ENCODE measurements at regions not wholly inside any gene's neighbourhood (a gene's known extent, or its start where the extent isn't known, plus 50 kb on each side); places are given as distances from the start of the nearest gene placed in this dataset.
"Not testable (repeated sequence)": the region's sequence is repeated elsewhere in the genome, so short reads cannot be mapped to it uniquely, and the experiment has no call there.

GRCh38 chr2:58501371-58502160, 260.4 kb upstream of the FANCL start:
- peak; percentile 9 for DNase-seq

DNA sequence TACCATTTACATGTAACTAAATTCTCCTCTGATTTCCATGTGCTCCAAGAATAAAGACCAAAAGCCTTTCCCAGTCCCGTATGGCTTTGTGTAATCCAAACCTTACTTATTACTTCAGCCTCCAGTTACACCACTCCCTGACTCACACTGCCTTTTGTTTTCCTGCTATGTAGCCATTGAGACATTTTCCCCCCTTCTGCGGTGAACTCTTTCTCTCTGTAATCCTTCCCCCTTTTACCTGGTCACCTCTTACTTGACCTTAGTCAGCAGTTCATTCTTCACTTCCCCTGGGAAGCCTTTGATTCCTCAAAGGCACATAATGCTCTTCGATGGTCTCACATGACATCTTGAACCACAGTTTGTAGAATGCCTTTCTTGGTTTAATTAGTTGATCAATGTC, 256.0 kb upstream of the FANCL start:
- DNase-seq: no peak

DNA sequence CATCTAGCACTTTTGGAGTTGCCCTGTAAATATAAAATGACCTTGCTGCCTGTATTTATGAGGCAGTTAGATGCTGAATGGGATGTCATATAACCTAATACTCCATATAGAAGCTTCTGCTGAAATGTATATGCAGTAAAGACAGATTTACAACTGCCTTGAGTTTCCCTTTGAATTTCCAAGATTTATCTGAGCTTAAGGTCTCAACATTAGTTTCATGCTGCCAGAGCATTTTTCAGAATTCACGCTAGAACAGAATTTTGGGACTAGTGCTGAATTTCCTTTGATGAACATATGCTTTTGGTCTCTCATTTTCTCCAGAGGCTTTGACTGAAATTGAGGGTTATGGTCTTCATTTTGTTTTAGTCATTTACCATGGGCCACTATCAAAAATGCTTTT, 254.7 kb upstream of the FANCL start:
- no peak for DNase-seq

- no peak for DNase-seq
These were observed 253.0 kb upstream of the FANCL start for GRCh38 chr2:58494071-58494501.

- no peak for DNase-seq
These were observed 243.5 kb upstream of the FANCL start for GRCh38 chr2:58484629-58485028.

- no peak for DNase-seq
These were observed 243.1 kb upstream of the FANCL start for GRCh38 chr2:58484221-58484620.

DNA sequence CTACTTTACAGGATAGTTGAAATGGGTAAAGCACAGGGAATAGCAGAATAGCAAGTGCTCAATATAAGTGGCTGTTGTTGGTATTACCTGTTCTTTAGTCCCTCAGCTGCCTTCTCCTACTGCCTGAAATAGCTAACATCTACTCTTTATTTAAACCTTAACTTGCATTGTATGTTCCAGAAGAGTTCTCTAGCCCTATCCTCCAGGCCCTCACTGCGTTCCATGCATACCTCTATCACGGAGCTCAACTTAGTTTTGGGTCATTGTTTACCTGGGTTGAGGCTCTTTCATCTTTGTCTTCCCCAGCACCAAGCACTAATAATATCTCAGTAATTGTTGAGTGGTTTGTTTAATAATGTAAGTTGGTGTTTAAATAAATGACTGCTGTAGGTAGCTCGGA, 242.2 kb upstream of the FANCL start:
- DNase-seq: no peak

- no peak for DNase-seq
These were observed 240.5 kb upstream of the FANCL start for GRCh38 chr2:58481670-58482069.

DNA sequence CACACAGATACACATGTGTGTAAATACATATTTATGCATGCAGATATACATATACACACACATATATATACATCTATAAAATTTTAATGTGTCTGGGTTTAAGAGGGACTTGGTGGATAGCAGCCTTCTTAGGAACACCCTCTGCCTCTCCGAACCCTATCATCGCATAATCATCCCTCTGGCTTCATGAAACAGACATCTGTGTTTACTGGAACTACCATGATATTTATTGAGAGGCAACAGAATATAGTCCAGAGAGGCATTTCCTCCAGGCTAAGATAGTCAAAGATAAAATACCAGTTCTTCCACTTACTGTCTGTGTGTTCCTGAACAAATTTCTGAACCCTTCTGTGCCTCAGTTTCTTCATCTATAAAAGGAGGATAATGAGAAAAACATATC, 239.0 kb upstream of the FANCL start:
- DNase-seq: no peak

DNA sequence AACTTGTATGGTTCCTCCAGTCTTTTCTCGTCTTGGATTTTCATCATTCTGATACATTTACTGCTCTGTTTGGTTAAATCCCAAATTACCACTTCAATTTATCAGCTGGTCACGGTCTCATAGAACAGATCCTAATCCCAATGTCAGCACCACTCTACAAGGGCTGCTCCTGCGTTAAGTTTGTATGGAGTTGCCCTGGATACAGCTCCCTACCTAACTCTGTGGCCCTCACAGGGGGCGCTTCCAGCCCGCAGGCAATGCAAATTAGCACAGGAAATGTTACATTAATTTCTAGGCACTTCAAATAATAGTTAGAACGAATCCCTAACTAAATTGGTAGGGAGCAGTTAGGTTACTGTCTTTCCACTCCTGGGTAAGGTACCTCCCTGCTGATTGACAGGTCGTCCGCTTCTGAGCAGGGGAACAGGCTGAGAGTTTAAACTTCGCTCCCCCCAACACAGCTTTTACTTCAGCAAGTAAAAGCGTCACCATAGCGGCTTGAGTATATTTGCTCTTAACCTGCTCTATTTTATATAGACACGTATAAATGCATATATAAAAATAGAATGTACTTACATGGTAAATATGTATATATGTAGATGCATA, 238.5 kb upstream of the FANCL start:
- no peak for DNase-seq

DNA sequence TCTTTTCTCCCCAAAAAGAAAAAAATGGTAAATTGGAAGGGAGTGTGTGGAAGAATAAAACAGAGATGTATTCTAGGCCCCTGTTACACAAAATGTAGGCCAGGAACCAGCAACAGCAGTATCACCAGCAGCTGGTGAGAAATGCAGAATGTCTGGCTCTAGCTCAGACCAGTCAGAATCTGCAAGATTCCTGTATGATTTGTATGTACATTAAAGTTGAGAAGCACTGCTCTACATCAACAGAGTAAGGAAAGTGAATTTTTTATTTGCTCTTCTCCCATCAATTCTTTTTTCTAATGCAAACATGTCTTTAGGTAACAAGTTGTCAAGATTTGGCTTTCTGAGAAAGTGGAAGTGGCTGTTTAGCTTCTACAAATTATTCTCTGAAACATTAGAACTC, 235.4 kb upstream of the FANCL start:
- no peak for DNase-seq

- DNase-seq: no peak
These were observed 234.6 kb upstream of the FANCL start for GRCh38 chr2:58475756-58476155.

- no peak for DNase-seq
These were observed 232.0 kb upstream of the FANCL start for GRCh38 chr2:58473165-58473564.

DNA sequence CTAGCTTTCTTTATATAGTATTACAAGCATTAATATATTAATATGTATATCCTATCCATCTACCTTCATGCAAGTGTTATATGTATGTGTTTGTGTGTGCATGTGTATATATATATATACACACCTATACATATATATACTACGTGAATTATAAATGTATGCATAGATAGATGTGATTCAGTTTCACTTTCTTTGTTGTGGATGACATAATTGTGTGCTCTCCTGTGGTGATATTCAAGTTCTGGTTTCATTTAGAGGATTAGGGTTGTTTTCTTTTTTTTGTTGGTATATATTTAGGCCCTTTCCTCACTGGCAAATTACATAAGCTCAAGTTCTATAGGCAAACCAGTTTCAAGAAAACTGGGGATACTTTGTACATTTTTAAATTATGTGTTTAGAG, 225.7 kb upstream of the FANCL start:
- DNase-seq: no peak

- DNase-seq: not testable (repeated sequence)
These were observed 224.9 kb upstream of the FANCL start for GRCh38 chr2:58466021-58466420.

DNA sequence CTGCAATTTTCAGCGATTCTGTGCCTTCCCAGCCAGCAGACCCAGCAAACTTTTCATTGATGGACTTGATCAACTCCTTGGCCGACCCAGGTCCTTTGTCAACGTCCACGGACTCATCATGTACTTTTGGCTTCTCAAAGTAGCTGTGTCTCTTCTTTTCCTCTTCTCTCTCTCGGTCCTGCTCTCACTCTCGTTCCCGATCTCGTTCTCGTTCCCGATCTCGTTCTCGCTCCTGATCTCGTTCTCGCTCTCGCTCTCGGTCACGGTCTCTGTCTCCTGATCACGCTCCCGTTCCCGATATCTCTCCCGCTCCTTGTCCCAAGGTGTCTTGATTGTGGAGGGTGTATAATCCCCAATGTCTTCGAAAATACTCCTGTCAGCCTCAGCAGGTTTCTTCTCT, 219.5 kb upstream of the FANCL start:
- DNase-seq: no peak

- DNase-seq: no peak
These were observed 208.3 kb upstream of the FANCL start for GRCh38 chr2:58449286-58450010.

- no peak for DNase-seq
These were observed 207.7 kb upstream of the FANCL start for GRCh38 chr2:58448845-58449244.

GRCh38 chr2:58448065-58448507, 207.0 kb upstream of the FANCL start:
- peak; percentile 92 for DNase-seq

- no peak for DNase-seq
These were observed 206.5 kb upstream of the FANCL start for GRCh38 chr2:58447586-58447985.

GRCh38 chr2:58441643-58442042, 200.5 kb upstream of the FANCL start:
- DNase-seq: no peak

- DNase-seq: no peak
These were observed 195.7 kb upstream of the FANCL start for GRCh38 chr2:58436872-58437271.

DNA sequence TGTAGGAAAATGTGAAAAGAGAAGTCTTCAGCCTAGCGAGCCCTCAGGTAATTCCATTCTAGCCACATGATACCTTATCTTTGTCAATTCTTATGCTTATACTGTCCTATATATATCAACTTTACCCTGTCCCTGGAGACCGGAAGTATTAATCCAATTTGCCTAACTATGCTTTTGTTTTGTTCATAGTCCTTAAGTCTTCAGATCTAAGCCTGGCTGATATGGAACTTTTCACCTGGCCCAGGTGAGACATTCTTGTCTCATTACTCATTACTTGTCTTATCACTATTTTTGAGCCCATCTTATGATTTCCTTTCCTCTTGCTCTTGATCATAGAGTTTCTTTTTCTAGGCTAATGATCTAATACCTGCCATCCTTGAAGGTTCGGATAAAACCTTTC, 194.1 kb upstream of the FANCL start:
- no peak for DNase-seq

GRCh38 chr2:58434692-58435091, 193.6 kb upstream of the FANCL start:
- DNase-seq: no peak
